Amniotic epithelial cell (primary cell): ENCODE measurements at regions not wholly inside any gene's neighbourhood (a gene's known extent, or its start where the extent isn't known, plus 50 kb on each side); places are given as distances from the start of the nearest gene placed in this dataset.
"Not testable (repeated sequence)": the region's sequence is repeated elsewhere in the genome, so short reads cannot be mapped to it uniquely, and the experiment has no call there.

Source experiments
- DNase-seq: peaks from one replicate; pipeline ENCODE4 v3.0.0-alpha.2; 2010; ENCODE audit warnings: low read depth

DNA sequence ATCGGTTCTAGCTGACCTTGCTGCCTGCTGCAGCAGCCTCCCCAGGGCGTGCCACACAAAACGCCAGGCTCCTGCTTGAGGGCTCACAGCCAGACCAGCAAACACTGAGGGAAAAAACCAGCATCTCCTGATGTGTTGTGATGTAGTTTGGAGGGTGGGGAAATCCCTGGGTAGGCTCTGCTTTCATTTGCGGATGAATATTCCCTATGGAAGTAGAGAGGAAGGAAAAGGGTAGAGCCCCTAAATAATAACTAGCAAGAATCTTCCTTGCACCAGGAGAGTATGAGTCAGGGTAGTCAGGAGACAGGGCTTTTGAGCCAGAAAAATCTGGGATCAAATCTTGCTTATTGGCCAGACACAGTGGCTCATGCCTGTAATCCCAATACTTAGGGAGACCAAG is 545.3 kb downstream of the RFC3 start:
- no peak for DNase-seq

- DNase-seq, result peak; percentile 84
These were observed 546.7 kb downstream of the RFC3 start for GRCh38 chr13:34364633-34365032.

DNA sequence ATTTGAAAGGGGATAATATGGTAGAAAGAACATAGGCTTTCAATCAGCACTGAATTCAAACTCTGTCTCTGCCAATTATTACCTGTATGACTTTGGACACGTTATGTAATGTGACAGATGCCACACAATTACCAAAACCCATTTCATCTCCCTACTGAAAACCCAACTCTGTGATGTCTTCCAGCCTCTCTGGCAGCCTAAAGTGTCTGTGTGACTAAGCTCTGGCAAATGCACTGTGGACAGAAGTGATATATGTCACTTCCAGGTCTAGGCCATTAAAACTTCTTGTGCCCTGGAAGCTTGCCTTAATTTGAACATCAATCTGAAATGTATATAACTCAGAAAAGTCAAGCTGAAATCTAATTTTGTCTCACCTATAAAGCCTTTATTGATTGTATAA is 552.0 kb downstream of the RFC3 start:
- no peak for DNase-seq

GRCh38 chr13:34371108-34371507 is 553.2 kb downstream of the RFC3 start:
- no peak for DNase-seq

GRCh38 chr13:34371645-34372395 is 553.9 kb downstream of the RFC3 start:
- DNase-seq, result no peak

DNA sequence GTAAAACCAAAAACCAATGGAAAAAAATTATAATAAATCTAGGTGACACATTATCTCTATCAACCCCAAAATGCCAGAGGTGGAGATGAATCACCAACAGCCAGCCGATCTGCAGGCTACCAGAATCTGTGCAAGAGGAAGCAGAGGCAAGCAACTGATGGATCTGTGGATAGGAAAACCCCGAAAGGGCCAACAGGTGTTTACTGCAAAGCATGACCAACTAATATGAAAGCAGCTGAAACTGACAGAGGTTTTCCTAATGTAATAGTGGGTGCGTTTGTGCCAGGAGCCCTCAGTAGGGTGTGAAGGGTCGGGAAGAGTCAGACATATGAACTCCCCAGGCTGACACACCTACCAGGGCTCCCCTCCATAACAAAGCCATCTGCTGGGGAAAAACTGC is 554.6 kb downstream of the RFC3 start:
- no peak for DNase-seq

DNA sequence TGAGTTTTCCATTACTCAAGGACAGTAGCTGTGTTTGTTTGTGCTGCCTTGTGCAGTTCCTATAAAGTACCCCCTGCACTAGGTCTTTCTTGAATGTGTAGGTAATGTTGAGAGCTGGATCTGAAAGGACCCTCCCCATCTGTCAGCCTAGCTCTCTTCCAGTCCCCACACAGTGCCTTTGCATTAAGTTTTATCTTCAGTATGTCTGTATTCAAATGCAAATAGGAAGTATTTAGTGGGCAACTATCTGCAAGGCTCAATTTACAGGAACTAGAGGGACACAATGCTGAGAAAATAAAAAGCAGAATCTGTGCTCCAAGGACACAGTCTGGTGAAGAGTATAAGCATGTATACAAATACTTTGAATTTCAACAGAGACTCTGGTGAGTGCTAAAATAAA is 558.5 kb downstream of the RFC3 start:
- no peak for DNase-seq

- DNase-seq, result no peak
These were observed 560.8 kb upstream of the NBEA start for GRCh38 chr13:34381228-34381627.

- DNase-seq, result no peak
These were observed 558.3 kb upstream of the NBEA start for GRCh38 chr13:34383728-34384127.

DNA sequence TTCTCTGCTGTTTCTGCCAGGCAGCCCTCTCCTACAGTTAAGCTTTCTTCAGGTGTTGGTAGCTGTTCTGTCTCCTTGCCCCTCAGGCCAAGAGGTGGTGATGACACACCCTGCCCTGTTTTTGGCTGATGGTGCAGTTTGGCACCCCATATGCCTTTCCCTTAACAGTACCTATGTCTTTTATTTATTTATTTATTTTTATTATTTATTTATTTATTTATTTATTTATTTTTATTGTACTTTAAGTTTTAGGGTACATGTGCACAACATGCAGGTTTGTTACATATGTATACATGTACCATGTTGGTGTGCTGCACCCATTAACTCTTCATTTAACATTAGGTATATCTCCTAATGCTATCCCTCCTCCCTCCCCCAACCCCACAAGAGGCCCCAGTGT is 555.8 kb upstream of the NBEA start:
- DNase-seq, result not testable (repeated sequence)

- DNase-seq, result peak; percentile 70
These were observed 551.0 kb upstream of the NBEA start for GRCh38 chr13:34391076-34391475.

GRCh38 chr13:34401696-34402095 is 540.4 kb upstream of the NBEA start:
- DNase-seq, result no peak

DNA sequence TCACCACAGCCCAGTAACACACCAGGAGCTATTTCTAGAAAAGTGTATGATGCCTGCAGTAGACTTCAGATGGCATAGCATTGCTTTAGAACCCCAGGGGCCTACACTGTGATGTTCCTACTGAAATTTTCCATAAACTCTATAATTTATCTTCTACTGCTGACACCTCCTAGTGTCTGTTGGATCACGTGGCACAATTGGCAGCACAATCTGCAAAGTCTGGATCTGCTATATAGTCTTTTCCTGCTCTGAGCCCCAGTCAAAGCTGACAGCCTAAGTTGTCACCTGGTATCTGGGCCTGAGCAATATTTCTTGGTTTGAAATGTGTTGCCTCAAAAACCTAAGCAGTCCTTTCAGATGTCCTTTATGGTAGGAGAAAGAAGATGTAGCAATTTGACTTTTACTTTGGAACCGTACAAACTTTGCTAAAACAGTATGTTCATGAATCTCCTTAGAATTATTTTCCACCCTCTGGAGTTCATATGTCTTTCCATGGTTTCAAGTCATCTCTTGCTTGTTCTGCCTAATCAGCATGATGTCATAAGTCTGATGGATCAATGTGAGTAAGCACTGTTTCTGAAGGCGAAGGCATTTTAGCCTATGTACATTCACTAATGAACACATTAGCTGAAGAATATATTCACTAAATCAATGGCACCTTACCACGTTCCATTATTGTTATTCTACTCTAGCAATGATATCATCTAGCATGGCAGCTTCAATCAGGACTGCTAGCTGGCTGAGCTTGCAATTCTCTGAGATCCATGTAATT is 536.5 kb upstream of the NBEA start:
- no peak for DNase-seq

GRCh38 chr13:34408640-34409039 is 533.4 kb upstream of the NBEA start:
- DNase-seq, result no peak

- no peak for DNase-seq
These were observed 532.4 kb upstream of the NBEA start for GRCh38 chr13:34409496-34410182.

- DNase-seq, result no peak
These were observed 531.4 kb upstream of the NBEA start for GRCh38 chr13:34410678-34411077.

DNA sequence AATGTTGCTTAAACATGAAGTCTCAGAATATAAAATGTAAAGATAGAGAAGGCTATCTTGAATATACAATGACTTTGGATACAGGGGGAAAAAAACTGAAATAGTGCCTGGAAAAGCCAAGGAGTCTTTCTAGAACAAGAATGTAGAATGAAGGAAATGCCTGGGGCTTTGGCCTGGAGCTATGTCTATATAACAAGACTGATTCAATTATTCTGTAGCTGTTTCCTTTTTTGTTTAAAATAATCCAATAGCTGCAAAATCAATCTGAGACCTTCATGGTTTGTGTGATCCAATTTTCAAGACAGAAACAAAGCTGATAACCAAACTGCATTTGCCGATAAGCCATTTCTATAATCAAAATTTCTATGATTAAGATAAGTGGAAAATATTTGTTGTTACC is 530.9 kb upstream of the NBEA start:
- DNase-seq, result no peak

DNA sequence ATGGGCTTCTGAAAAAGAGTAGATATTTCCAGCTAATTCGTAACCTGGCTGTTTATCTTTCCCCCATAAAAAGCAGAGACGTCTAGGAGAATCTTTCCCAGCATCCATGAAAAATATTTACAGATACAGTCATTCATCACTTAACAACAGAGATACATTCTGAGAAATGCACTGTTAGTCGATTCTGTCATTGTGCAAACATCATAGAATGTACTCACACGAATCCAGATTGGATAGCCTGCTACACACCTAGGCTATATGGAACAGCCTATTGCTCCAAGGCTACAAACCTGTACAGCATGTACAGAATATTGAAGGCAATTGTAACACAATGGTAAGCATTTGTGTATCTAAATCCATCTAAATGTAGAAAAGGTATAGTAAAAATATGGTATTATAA is 530.2 kb upstream of the NBEA start:
- no peak for DNase-seq

GRCh38 chr13:34412295-34412694 is 529.8 kb upstream of the NBEA start:
- DNase-seq, result peak; percentile 56

DNA sequence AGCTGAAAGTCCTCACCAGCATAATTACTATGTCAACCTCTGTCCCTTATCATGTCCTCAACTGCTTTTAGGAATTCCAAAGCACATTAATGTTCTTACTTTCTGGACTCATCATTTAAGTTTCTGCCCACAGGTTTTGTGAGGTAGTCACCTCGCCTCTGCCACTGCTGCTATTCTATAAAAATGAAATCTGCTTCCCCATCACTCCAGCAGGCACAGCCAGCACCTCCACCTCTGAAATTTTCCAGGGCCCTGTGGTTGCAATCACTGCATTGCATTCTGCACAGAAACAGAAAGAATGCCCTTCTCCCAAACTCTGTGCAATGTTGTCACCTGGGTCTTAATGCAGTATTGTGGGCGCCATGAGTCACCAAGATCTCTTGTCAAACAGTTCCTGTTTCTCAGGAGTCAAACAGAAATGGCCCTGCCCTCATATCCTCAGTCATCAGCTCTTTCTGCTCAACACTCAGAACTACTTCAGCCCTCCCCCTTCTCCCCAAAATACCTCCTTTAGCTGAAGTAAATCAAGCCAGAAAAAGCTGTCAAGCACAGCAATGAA is 529.2 kb upstream of the NBEA start:
- DNase-seq, result peak; percentile 43

DNA sequence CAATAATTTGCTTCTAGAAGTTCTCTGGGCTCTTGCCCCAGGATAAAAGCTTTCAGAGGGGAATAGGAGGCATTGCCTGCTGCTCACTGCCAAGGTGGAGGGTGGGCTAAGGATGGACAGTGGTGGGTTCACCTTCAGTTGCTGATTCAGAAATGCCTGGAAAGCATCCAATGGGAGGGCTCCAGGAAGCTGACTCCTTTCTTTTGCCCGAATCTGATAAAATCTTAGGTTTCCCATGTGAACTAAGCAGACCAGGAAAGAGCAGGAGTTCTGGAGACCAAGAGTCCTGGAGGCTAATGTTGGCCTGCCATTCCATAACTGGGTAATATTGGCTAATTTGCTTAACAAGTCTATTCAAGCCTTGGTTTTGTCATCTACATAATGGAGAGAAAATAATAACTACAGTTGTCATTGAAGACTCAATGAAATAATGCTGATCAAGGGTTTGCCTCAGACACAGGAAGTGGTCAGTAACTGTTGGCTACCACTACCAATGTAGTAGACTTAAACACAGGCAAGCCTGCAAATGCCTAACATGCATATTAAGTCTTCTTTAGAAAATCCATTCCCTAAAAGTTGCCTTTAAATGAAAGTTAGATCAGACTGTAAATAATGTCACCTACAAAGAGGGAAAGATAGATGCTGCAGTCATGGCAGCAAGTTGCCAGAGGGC is 528.4 kb upstream of the NBEA start:
- no peak for DNase-seq

DNA sequence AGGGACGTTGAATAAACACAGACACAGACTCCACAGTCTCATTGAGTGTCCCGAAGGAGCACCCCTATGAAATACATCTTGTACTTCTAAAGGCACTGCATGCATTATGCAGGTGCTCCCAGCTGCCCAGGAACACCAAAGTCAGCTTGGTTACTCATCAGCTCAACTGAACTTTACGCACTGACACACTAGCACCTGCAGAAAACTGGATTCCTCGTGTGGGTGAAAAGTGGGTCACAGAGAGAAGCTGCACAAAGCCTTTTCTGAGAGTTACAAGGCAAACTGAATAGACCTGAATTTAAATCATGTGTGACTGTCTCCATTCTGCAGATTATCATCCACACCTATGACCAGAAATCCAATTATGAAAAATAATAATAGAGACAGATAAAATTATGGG is 527.5 kb upstream of the NBEA start:
- no peak for DNase-seq
